ENCODE measurements at regions not wholly inside any gene's neighbourhood (a gene's known extent, or its start where the extent isn't known, plus 50 kb on each side); places are given as distances from the start of the nearest gene placed in this dataset.

DNA sequence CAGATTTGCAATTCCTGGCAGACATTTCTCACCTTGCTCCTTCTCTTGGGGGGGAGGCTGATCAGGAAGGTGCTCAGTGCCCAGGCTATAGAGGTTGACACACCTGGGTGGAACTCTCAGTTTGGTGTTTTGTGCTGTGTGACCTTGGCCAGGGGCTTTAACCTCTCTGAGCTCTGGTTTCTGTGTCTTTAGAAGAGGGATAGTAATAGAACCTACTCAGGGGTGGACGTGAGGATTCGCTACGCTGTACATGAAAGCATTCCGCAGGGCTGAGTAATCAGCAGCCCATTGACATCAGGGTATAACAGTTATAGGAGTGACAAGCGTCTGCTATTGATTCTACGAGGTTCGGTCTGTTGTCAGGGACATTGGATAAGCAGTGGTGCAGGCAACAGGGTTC is 98.1 kb downstream of the PHETA1 start:
- H3K4me3 ChIP-seq (ENCODE audit: low read depth, low read length) = no peak overlapping the region
- H3K36me3 ChIP-seq (ENCODE audit: control insufficient read depth, insufficient read depth, low read length) = peaks cover 2% of the 10 kb centered on the region
- no peaks in the 10 kb centered on the region for H3K27me3 ChIP-seq (ENCODE audit: control insufficient read depth, insufficient read depth, low read length)
- FAIRE-seq (no peak), DNase-seq (ENCODE audit: low read depth) (peak; percentile 23)
- TF ChIP-seq, protein P1, sequence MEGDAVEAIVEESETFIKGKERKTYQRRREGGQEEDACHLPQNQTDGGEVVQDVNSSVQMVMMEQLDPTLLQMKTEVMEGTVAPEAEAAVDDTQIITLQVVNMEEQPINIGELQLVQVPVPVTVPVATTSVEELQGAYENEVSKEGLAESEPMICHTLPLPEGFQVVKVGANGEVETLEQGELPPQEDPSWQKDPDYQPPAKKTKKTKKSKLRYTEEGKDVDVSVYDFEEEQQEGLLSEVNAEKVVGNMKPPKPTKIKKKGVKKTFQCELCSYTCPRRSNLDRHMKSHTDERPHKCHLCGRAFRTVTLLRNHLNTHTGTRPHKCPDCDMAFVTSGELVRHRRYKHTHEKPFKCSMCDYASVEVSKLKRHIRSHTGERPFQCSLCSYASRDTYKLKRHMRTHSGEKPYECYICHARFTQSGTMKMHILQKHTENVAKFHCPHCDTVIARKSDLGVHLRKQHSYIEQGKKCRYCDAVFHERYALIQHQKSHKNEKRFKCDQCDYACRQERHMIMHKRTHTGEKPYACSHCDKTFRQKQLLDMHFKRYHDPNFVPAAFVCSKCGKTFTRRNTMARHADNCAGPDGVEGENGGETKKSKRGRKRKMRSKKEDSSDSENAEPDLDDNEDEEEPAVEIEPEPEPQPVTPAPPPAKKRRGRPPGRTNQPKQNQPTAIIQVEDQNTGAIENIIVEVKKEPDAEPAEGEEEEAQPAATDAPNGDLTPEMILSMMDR (IDR thresholded peaks at IDR 0.05; ENCODE audit: insufficient read depth, low read length, severe bottlenecking) = no peak

DNA sequence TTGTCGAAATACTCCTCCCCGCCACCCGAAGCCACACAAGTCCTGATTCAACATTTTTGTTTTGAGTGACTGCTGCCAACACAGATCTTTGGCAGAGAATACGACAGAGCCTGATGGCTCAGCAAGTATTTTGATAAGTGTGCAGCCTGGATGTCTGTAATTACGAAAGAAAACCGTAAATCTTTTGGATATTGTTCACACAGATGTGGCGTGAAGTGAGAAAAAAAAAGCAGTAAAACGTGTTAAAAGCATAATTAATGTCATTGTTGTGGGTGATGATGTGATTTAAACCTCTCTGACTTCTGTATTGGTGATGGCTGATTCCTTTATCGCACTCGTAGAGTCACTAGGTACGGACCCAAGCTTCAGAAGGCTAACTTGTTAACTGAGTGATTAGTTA is 98.7 kb downstream of the PHETA1 start:
- peaks cover 2% of the 10 kb centered on the region for H3K36me3 ChIP-seq (ENCODE audit: control insufficient read depth, insufficient read depth, low read length)
- no peak for DNase-seq (ENCODE audit: low read depth)
- no peak overlapping the region for H3K4me3 ChIP-seq (ENCODE audit: low read depth, low read length)
- TF ChIP-seq, protein P1 (IDR thresholded peaks at IDR 0.05; ENCODE audit: insufficient read depth, low read length, severe bottlenecking) = no peak
- FAIRE-seq = no peak
- H3K27me3 ChIP-seq (ENCODE audit: control insufficient read depth, insufficient read depth, low read length) = no peaks in the 10 kb centered on the region

DNA sequence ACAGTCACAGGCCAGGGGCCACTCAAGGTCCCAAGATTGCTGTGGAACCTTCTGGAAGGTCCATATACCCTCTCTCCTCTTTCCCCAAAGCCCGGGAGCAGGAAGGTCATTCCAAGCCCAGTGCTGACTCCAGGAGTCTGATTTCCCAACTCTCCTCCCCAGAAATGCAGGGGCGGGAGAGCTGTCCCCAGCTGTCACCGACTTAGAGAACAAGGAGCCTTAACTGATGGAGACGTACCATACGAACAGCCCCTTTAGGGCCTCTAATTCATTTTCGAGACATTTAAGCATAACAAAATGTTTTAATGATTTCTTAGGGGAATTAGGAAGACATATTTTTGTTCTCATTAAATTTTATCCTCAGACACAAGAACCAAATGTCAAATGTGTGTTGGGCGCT is 99.2 kb downstream of the PHETA1 start:
- H3K27me3 ChIP-seq (ENCODE audit: control insufficient read depth, insufficient read depth, low read length) = no peaks in the 10 kb centered on the region
- DNase-seq (ENCODE audit: low read depth) = no peak

DNA sequence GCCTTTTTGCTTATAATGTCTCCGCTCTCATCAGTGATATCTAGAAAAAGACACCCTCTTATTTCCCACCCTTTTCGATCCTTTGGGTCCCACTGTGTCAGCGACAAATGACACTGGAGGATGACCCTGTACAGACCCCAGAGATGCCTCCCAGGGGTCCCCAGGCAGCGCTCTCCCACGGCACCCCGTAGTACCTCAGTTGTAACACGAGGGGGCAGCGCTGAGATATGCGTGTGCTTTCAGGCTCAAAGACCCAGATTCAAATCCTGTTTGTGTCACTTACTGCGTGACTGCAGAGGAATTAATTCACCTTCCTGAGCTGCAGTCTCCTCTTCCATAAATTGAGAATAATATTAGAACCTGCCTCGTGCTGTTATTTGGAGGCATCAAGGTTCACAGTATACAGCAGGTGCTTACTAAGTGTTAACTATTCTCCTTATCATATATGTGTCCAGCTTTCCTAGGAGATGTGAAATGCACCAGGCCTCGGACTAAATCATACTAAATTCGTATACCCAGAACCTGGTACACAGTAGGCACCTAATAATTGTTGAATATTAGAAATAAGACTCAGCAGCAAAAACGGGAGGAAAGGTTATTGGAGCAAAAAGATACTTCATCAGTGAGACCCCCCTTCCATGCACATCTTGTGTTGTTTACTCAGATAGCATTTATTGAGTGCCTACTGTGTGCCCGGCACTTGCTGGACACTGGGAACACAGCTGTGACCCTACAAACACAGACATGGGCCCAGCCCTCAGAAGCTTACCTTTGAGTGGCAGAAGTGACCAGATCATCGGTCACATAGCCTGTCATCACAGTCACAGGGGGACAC is 99.9 kb downstream of the PHETA1 start:
- DNase-seq (ENCODE audit: low read depth) (no peak), FAIRE-seq (no peak)
- Histone ChIP-seq H3K27me3 (ENCODE audit: control insufficient read depth, insufficient read depth, low read length) (no peaks in the 10 kb centered on the region), H3K36me3 (ENCODE audit: control insufficient read depth, insufficient read depth, low read length) (no peaks in the 10 kb centered on the region), H3K4me3 (ENCODE audit: low read depth, low read length) (no peak overlapping the region)
- TF ChIP-seq, protein P1 (IDR thresholded peaks at IDR 0.05; ENCODE audit: insufficient read depth, low read length, severe bottlenecking) = peak; percentile 55

More for the DNA sequence above, 99.2 kb downstream of the PHETA1 start:
- Histone ChIP-seq H3K36me3 (ENCODE audit: control insufficient read depth, insufficient read depth, low read length) (peaks cover 2% of the 10 kb centered on the region), H3K4me3 (ENCODE audit: low read depth, low read length) (no peak overlapping the region)
- no peak for FAIRE-seq
- TF ChIP-seq, protein P1 (IDR thresholded peaks at IDR 0.05; ENCODE audit: insufficient read depth, low read length, severe bottlenecking) = no peak

DNA sequence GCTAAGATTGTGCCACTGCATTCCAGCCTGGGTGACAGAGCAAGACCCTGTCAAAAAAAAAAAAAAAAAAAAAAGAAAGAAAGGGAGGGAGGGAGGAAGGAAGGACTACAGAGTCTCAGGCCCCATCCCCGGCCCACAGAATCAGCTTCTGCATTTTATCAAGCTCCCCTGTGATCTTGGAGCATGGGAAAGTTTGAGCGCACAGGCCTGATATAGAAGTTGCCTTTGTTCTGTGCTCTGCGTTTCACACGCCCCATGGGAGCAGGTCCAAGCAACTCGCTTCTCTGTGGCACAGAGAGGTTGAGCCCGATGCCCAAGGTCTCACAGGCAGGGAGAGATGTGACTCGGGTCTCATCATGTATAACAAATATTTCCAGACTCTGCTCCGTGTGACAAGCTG is 101.8 kb downstream of the PHETA1 start:
- Histone ChIP-seq H3K36me3 (ENCODE audit: control insufficient read depth, insufficient read depth, low read length) (no peaks in the 10 kb centered on the region), H3K4me3 (ENCODE audit: low read depth, low read length) (no peak overlapping the region), H3K27me3 (ENCODE audit: control insufficient read depth, insufficient read depth, low read length) (no peaks in the 10 kb centered on the region)
- no peak for FAIRE-seq
- DNase-seq (ENCODE audit: low read depth) = no peak
- TF ChIP-seq, protein P1 (IDR thresholded peaks at IDR 0.05; ENCODE audit: insufficient read depth, low read length, severe bottlenecking) = no peak

Data from bronchial epithelial cell (primary cell).